ENCODE measurements at regions not wholly inside any gene's neighbourhood (a gene's known extent, or its start where the extent isn't known, plus 50 kb on each side); places are given as distances from the start of the nearest gene placed in this dataset.
A peak's percentile ranks its signal among the peaks of the same experiment; 100 is the strongest.

- H3K79me2 ChIP-seq (ENCODE audit: low read length): no peaks in the 10 kb centered on the region
- H3K9me2 ChIP-seq (replicated peaks; ENCODE audit: insufficient read depth, low read length): no peaks in the 10 kb centered on the region
- no peak overlapping the region for H3K27ac ChIP-seq (ENCODE audit: low read length)
- H3K9ac ChIP-seq (ENCODE audit: low read length): no peak overlapping the region
- H3K4me3 ChIP-seq (ENCODE audit: low read length): no peak overlapping the region
- H3F3A ChIP-seq (ENCODE audit: insufficient read depth, low read length): no peaks in the 10 kb centered on the region
- H3K4me2 ChIP-seq (ENCODE audit: low read depth, low read length): peak overlapping the region; percentile 4; the same call in 1 of the 2 replicates
- no peaks in the 10 kb centered on the region for H3K9me3 ChIP-seq (replicated peaks; ENCODE audit: insufficient read depth, low read length)
- no peak for DNase-seq
- H3K4me1 ChIP-seq (ENCODE audit: low read length): no peaks in the 10 kb centered on the region
- H3K27me3 ChIP-seq (replicated peaks; ENCODE audit: insufficient read depth, low read length): no peaks in the 10 kb centered on the region
- no peaks in the 10 kb centered on the region for H4K20me1 ChIP-seq (ENCODE audit: insufficient read depth, low read length)
- H2AFZ ChIP-seq (ENCODE audit: low read length): peak overlapping the region; percentile 0; the same call in 1 of the 2 replicates
- TF ChIP-seq EZH2 (optimal IDR thresholded peaks at IDR 0.05; ENCODE audit: low read depth, low read length) (no peak), CTCF (IDR thresholded peaks at IDR 0.05; ENCODE audit: low read length) (no peak), EZH2phosphoT487 (IDR thresholded peaks at IDR 0.05; ENCODE audit: low read length) (no peak)
- no peaks in the 10 kb centered on the region for H3K36me3 ChIP-seq (replicated peaks; ENCODE audit: insufficient read depth, low read length)
Measured at GRCh38 chr18:71107244-71107643, 818.4 kb downstream of the SOCS6 start.

- Histone ChIP-seq H3K9ac (ENCODE audit: low read length) (no peak overlapping the region), H3K27me3 (replicated peaks; ENCODE audit: insufficient read depth, low read length) (no peaks in the 10 kb centered on the region), H2AFZ (ENCODE audit: low read length) (peak overlapping the region; percentile 0; the same call in 1 of the 2 replicates), H3K4me2 (ENCODE audit: low read depth, low read length) (peak overlapping the region; percentile 4; the same call in 1 of the 2 replicates), H3K36me3 (replicated peaks; ENCODE audit: insufficient read depth, low read length) (no peaks in the 10 kb centered on the region), H3F3A (ENCODE audit: insufficient read depth, low read length) (no peaks in the 10 kb centered on the region), H3K27ac (ENCODE audit: low read length) (no peak overlapping the region), H4K20me1 (ENCODE audit: insufficient read depth, low read length) (no peaks in the 10 kb centered on the region), H3K4me1 (ENCODE audit: low read length) (no peaks in the 10 kb centered on the region), H3K9me3 (replicated peaks; ENCODE audit: insufficient read depth, low read length) (no peaks in the 10 kb centered on the region), H3K9me2 (replicated peaks; ENCODE audit: insufficient read depth, low read length) (no peaks in the 10 kb centered on the region), H3K79me2 (ENCODE audit: low read length) (no peaks in the 10 kb centered on the region), H3K4me3 (ENCODE audit: low read length) (no peak overlapping the region)
- DNase-seq: no peak
- no peak for TF ChIP-seq EZH2phosphoT487 (IDR thresholded peaks at IDR 0.05; ENCODE audit: low read length)
- TF ChIP-seq CTCF (IDR thresholded peaks at IDR 0.05; ENCODE audit: low read length): no peak
- TF ChIP-seq EZH2 (optimal IDR thresholded peaks at IDR 0.05; ENCODE audit: low read depth, low read length): no peak
Measured at GRCh38 chr18:71106701-71107100, 817.9 kb downstream of the SOCS6 start.

- Histone ChIP-seq H3K79me2 (ENCODE audit: low read length) (no peaks in the 10 kb centered on the region), H3K27me3 (replicated peaks; ENCODE audit: insufficient read depth, low read length) (no peaks in the 10 kb centered on the region), H4K20me1 (ENCODE audit: insufficient read depth, low read length) (no peaks in the 10 kb centered on the region), H3K9me3 (replicated peaks; ENCODE audit: insufficient read depth, low read length) (no peaks in the 10 kb centered on the region), H3F3A (ENCODE audit: insufficient read depth, low read length) (no peaks in the 10 kb centered on the region), H3K9ac (ENCODE audit: low read length) (no peak overlapping the region), H3K27ac (ENCODE audit: low read length) (no peak overlapping the region), H3K4me2 (ENCODE audit: low read depth, low read length) (no peak overlapping the region), H3K9me2 (replicated peaks; ENCODE audit: insufficient read depth, low read length) (no peaks in the 10 kb centered on the region), H3K4me1 (ENCODE audit: low read length) (no peaks in the 10 kb centered on the region), H3K36me3 (replicated peaks; ENCODE audit: insufficient read depth, low read length) (no peaks in the 10 kb centered on the region), H3K4me3 (ENCODE audit: low read length) (no peak overlapping the region), H2AFZ (ENCODE audit: low read length) (no peak overlapping the region)
- TF ChIP-seq EZH2 (optimal IDR thresholded peaks at IDR 0.05; ENCODE audit: low read depth, low read length): no peak
- no peak for TF ChIP-seq CTCF (IDR thresholded peaks at IDR 0.05; ENCODE audit: low read length)
- TF ChIP-seq EZH2phosphoT487 (IDR thresholded peaks at IDR 0.05; ENCODE audit: low read length): no peak
- no peak for DNase-seq
Measured at GRCh38 chr18:71105994-71106546, 817.2 kb downstream of the SOCS6 start.
